Amniotic epithelial cell (primary cell): ENCODE measurements at regions not wholly inside any gene's neighbourhood (a gene's known extent, or its start where the extent isn't known, plus 50 kb on each side); places are given as distances from the start of the nearest gene placed in this dataset.
A peak's percentile ranks its signal among the peaks of the same experiment; 100 is the strongest.
"Not testable (repeated sequence)": the region's sequence is repeated elsewhere in the genome, so short reads cannot be mapped to it uniquely, and the experiment has no call there.

Experiments
- DNase-seq: peaks from one replicate; pipeline ENCODE4 v3.0.0-alpha.2; 2010; ENCODE audit warnings: low read depth

DNA sequence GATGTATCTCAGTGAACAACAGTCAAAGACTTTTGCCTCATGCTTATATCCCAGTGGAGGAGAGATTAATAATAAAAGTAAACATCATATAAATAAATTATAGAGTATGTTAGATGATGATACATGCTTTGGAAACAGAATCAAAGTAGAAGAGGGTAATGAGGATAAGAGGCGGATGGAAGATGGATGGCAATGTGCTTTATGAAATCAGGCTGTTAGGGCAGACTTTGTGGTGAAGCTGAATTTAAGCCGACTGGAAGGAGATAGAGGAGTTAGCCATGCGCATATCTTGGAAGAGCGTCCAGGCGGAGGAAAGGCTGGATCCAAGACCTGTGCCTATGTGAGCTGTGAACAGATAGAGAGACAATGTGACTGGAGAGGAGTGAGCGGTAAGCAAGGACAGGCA is 74.9 kb upstream of the GUCY1A1 start:
- peak; percentile 36 for DNase-seq

GRCh38 chr4:155590796-155591585 is 75.7 kb upstream of the GUCY1A1 start:
- DNase-seq = no peak

DNA sequence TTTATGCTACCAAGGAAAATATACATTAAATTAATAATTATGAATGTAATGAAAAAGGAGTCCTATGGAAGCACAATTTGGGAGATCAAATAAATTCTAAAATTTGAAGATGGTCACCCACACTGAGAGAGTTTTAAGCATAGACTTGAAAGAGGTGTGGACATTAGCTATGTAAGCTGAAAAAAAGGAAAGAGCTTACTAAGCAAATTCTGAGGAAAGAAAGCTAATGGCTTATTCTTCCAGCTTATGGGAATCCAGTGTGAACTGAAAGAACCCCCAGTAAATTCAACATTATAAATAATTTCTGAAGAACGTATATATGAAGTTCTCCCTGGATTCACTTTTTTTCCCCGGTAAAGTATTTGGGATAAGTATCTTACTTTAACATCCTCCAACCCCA is 78.2 kb upstream of the GUCY1A1 start:
- DNase-seq = no peak

GRCh38 chr4:155587766-155588165 is 78.9 kb upstream of the GUCY1A1 start:
- no peak for DNase-seq

GRCh38 chr4:155582971-155583437 is 83.6 kb upstream of the GUCY1A1 start:
- peak; percentile 99 for DNase-seq

DNA sequence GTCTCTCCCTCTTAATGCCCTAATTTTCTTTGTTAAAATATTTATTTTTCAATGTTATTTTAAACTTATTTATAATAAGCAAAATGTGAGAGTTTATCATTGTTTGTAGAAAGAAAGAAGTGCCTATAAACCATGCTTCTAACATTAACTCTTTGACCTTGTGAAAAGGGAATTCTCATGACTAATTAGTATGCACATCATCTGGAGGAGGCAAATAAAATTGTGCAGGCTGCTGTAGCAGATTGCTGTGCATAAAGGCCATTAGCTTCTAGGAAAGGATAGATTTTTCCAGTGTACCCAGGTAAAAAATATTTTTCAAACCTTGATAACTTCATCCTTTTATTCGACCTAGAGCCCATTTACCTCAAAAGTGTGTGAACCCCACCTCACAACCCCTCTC is 84.6 kb upstream of the GUCY1A1 start:
- DNase-seq = peak; percentile 61

- DNase-seq = peak; percentile 58
These were observed 87.8 kb upstream of the GUCY1A1 start for GRCh38 chr4:155578726-155579370.

GRCh38 chr4:155578219-155578618 is 88.4 kb upstream of the GUCY1A1 start:
- DNase-seq = peak; percentile 100

- DNase-seq = not testable (repeated sequence)
These were observed 92.3 kb upstream of the GUCY1A1 start for GRCh38 chr4:155574329-155574728.

DNA sequence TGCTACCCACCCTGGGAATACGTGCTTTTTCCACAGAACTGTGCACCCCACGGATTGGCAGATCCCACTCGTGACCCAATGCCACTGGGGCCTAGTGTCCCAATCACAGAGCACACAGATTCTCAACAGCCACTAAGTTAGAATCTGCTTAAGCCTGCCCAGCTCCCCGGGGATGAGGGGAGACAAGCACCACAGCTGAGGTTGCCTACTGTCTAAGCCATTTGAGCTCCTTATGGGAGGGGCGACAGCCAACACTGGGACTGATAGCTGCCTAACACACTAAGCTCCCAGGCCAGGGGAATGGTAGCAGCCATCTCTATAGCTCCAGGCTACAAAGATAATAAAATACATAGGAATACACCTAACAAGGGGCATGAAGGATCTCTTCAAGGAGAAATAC is 93.5 kb upstream of the GUCY1A1 start:
- no peak for DNase-seq

DNA sequence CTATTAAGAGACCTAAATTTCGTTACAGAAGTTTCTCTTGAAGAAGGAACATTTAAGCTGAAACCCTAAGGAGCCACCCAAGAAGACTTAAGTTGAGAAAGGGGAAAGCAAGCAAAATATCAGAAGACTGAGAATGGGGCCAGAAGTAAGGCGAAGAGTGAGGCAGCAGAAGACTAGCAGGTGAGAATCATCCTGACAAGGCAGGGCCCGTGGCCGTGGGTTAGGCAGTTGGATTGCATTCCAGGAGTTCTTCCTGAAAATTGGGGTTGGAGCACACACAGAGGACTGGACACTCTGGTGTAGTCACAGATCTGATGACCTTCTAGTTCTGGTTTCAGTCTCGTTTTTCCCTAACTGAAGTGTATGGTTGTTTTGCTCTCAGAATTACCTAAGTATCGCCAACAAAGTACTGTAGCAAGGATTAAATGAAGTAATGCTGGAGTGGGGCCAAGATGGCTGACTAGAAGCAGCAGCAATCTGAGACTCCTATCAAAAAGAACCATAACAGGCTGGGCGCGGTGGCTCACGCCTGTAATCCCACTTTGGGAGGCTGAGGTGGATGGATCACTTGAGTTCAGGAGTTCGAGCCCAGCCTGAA is 94.4 kb upstream of the GUCY1A1 start:
- peak; percentile 43 for DNase-seq

GRCh38 chr4:155571184-155571944 is 95.3 kb upstream of the GUCY1A1 start:
- DNase-seq = peak; percentile 73

GRCh38 chr4:155570661-155571060 is 96.0 kb upstream of the GUCY1A1 start:
- no peak for DNase-seq

DNA sequence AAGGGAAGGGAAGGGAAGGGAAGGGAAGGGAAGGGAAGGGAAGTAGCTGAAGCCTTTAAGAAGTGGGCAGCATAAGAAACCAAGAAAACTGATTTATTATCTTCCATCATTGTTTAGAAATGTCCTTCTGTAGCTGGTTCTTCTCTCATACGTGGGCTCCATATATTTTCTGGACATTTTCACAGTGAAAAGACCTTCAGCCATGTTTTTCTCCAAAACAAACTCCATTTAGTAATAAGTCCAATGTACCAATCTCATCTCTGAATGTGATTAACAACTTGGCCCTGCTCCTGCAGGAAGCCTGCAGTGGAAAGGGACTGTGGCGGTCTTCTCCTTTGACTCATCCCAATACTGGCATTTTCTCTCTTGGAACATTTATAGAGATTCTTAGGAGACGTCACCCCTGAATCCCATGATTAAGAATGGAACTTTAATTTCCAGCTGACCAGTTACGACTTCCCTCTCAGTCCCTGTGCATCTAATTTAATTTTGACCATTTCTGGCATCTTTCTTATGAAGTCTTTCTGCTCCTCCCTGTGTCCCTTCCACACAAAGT is 96.6 kb upstream of the GUCY1A1 start:
- peak; percentile 87 for DNase-seq

DNA sequence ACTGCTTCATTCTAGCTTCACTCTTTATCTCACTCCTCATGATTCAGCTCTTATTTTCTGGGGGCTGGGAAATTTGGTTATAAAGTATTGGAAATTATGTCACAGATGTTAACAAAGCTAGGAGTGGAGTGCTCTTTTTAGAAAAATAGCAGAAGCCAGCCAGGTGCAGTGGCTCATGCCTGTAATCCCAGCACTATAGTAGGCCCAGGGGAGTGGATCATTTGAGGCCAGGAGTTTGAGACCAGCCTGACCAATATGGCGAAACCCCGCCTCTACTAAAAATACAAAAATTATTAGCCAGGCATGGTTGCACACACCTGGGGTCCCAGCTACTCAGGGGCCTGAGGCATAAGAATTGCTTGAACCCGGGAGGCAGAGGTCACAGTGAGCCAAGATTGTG is 97.2 kb upstream of the GUCY1A1 start:
- no peak for DNase-seq

GRCh38 chr4:155568641-155569220 is 97.9 kb upstream of the GUCY1A1 start:
- no peak for DNase-seq

GRCh38 chr4:155566354-155566753 is 100.3 kb upstream of the GUCY1A1 start:
- peak; percentile 88 for DNase-seq

GRCh38 chr4:155565776-155566175 is 100.9 kb upstream of the GUCY1A1 start:
- DNase-seq = no peak

GRCh38 chr4:155565330-155565729 is 101.3 kb upstream of the GUCY1A1 start:
- no peak for DNase-seq

DNA sequence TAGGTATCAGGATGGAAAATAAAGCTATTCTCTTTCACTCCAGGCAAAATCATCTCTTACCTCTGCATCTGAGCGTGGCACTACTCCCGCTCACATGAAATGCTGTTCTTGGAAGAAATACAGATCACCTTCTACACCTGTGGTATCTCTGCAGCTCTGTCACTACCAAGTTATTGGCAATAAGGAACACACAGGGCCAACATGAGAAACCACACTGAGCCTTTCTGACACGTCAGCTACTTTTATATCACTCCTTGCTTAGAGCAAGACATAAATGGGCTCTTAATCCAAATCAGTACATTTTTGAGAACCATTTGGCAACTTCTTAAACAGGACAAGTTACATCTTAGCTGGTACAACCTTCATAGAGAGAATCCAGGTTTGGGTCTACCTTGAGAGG is 101.8 kb upstream of the GUCY1A1 start:
- DNase-seq = no peak

- DNase-seq = no peak
These were observed 102.6 kb upstream of the GUCY1A1 start for GRCh38 chr4:155564086-155564485.

GRCh38 chr4:155559915-155560314 is 106.7 kb upstream of the GUCY1A1 start:
- DNase-seq = peak; percentile 99
